ENCODE measurements at regions not wholly inside any gene's neighbourhood (a gene's known extent, or its start where the extent isn't known, plus 50 kb on each side); places are given as distances from the start of the nearest gene placed in this dataset.

- Histone ChIP-seq H3K9me3 (no peaks in the 10 kb centered on the region), H3K36me3 (no peaks in the 10 kb centered on the region), H3K4me3 (no peak overlapping the region), H3K4me1 (no peaks in the 10 kb centered on the region), H3K27me3 (replicated peaks in 1 of 7) (peaks cover 0 to 20% (median 0%) of the 10 kb centered on the region in 7 donors), H3K27ac (no peak overlapping the region)
- intact Hi-C loops (cut with DNase I; ENCODE audit: low total_unique reads) = no loop called here
- no peak for TF ChIP-seq POLR2AphosphoS5 (IDR thresholded peaks at IDR 0.05)
- no peak for TF ChIP-seq POLR2A (IDR thresholded peaks at IDR 0.05)
- TF ChIP-seq CTCF (IDR thresholded peaks at IDR 0.05 in 8 of 11, conservative IDR thresholded peaks at IDR 0.05 in 3 of 11) = no peak
- WGBS, 5 donors = 40 to 54% (median 44%) methylated on average over 4 of the region's 4 CpGs
- no peak for DNase-seq
Measured at GRCh38 chr3:10558736-10559135, 53.4 kb upstream of the ATP2B2 start.

- DNase-seq = no peak
- Histone ChIP-seq H3K9me3 (no peaks in the 10 kb centered on the region), H3K27ac (no peak overlapping the region), H3K4me3 (no peak overlapping the region), H3K27me3 (replicated peaks in 1 of 7) (peaks cover 0 to 29% (median 0%) of the 10 kb centered on the region in 7 donors), H3K36me3 (no peaks in the 10 kb centered on the region), H3K4me1 (no peaks in the 10 kb centered on the region)
- intact Hi-C loops (cut with DNase I; ENCODE audit: low total_unique reads) = no loop called here
- TF ChIP-seq POLR2A (IDR thresholded peaks at IDR 0.05) (no peak), CTCF (IDR thresholded peaks at IDR 0.05 in 8 of 11, conservative IDR thresholded peaks at IDR 0.05 in 3 of 11) (no peak), POLR2AphosphoS5 (IDR thresholded peaks at IDR 0.05) (no peak)
- 81 to 92% (median 84%) methylated on average over 14 of the region's 14 CpGs for WGBS, 5 donors
Measured at GRCh38 chr3:10560060-10560861, 54.9 kb upstream of the ATP2B2 start.

- Histone ChIP-seq H3K9me3 (no peaks in the 10 kb centered on the region), H3K27me3 (replicated peaks in 1 of 7) (peaks cover 0 to 29% (median 0%) of the 10 kb centered on the region in 7 donors), H3K27ac (no peak overlapping the region), H3K36me3 (no peaks in the 10 kb centered on the region), H3K4me3 (no peak overlapping the region), H3K4me1 (no peaks in the 10 kb centered on the region)
- WGBS, 5 donors = 66 to 76% (median 69%) methylated on average over 7 of the region's 7 CpGs
- DNase-seq = no peak
- intact Hi-C loops (cut with DNase I; ENCODE audit: low total_unique reads) = no loop called here
- TF ChIP-seq CTCF (IDR thresholded peaks at IDR 0.05 in 8 of 11, conservative IDR thresholded peaks at IDR 0.05 in 3 of 11) (no peak), POLR2AphosphoS5 (IDR thresholded peaks at IDR 0.05) (no peak)
Measured at GRCh38 chr3:10561162-10561945, 56.0 kb upstream of the ATP2B2 start.

- 61 to 77% (median 70%) methylated on average over 4 of the region's 4 CpGs for WGBS, 5 donors
- Histone ChIP-seq H3K4me1 (no peaks in the 10 kb centered on the region), H3K9me3 (no peaks in the 10 kb centered on the region), H3K36me3 (no peaks in the 10 kb centered on the region), H3K27ac (no peak overlapping the region), H3K27me3 (replicated peaks in 1 of 7) (peaks cover 0 to 29% (median 0%) of the 10 kb centered on the region in 7 donors), H3K4me3 (no peak overlapping the region)
- no peak for TF ChIP-seq POLR2AphosphoS5 (IDR thresholded peaks at IDR 0.05)
- TF ChIP-seq CTCF (IDR thresholded peaks at IDR 0.05 in 8 of 11, conservative IDR thresholded peaks at IDR 0.05 in 3 of 11) = no peak
- no peak for TF ChIP-seq POLR2A (IDR thresholded peaks at IDR 0.05)
- no peak for DNase-seq
- intact Hi-C loops (cut with DNase I; ENCODE audit: low total_unique reads) = no loop called here
Measured at GRCh38 chr3:10561946-10562560, 56.7 kb upstream of the ATP2B2 start.
